ENCODE measurements at regions not wholly inside any gene's neighbourhood (a gene's known extent, or its start where the extent isn't known, plus 50 kb on each side); places are given as distances from the start of the nearest gene placed in this dataset.

DNA sequence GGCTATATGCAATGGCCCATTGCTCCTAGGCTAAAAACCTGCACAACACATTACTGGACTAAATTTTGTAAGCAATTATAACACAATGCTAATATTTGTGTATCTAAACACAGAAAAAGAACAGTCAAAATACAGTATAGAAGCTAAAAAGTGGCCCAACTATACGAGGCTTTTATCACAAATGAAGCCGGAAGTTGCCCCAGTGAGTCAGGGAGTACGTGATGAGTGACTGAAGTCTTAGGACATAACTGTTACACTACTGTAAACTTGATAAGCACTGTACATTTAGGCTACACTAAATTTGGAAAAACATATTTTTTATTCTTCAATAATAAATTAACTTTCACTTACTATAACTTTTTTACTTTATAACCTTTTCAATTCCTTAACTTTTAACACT lies 105.2 kb upstream of the PRR16 start:
- Mint-ChIP-seq H3K9me3 (no peaks in the 10 kb centered on the region), H3K27ac (ENCODE audit: unreplicated experiment) (no peak overlapping the region), H3K4me3 (no peak overlapping the region), H3K36me3 (ENCODE audit: low read depth) (no peaks in the 10 kb centered on the region), H3K27me3 (ENCODE audit: low read depth) (no peaks in the 10 kb centered on the region), H3K4me1 (peaks cover 5% of the 10 kb centered on the region)
- DNase-seq (ENCODE audit: low read depth, low spot score), result no peak
- TF ChIP-seq CTCF (conservative IDR thresholded peaks at IDR 0.05), result no peak

DNA sequence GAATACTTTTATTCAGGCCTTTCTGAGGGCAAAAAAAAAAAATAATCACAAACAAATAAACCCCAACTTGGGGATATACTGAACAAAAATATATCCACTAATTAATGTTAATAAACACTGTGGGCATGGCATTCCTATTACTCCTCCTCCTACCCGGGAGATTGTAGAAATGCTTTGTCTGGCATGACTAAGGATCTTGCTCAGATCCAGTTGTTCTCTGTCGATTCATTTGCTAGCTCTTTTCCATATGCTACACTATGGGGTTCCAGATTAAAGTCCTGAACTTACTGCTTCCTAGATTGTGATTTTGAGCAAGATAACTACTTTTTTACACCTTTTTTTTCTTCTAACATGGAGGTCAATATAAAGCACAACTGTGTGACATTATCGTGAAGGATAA lies 102.2 kb upstream of the PRR16 start:
- no peak overlapping the region for H3K27ac Mint-ChIP-seq (ENCODE audit: unreplicated experiment)

GRCh38 chr5:120362426-120362825 lies 101.7 kb upstream of the PRR16 start:
- H3K27me3 Mint-ChIP-seq (ENCODE audit: low read depth), result no peaks in the 10 kb centered on the region
- H3K4me3 Mint-ChIP-seq, result no peak overlapping the region
- DNase-seq (ENCODE audit: low read depth, low spot score), result no peak
- H3K27ac Mint-ChIP-seq (ENCODE audit: unreplicated experiment), result no peak overlapping the region
- no peaks in the 10 kb centered on the region for H3K4me1 Mint-ChIP-seq
- H3K36me3 Mint-ChIP-seq (ENCODE audit: low read depth), result no peaks in the 10 kb centered on the region
- H3K9me3 Mint-ChIP-seq, result no peaks in the 10 kb centered on the region
- no peak for TF ChIP-seq CTCF (conservative IDR thresholded peaks at IDR 0.05)

More for the DNA sequence above, 102.2 kb upstream of the PRR16 start:
- H3K4me1 Mint-ChIP-seq, result no peaks in the 10 kb centered on the region
- no peak for DNase-seq (ENCODE audit: low read depth, low spot score)
- no peaks in the 10 kb centered on the region for H3K9me3 Mint-ChIP-seq
- no peak overlapping the region for H3K4me3 Mint-ChIP-seq
- TF ChIP-seq CTCF (conservative IDR thresholded peaks at IDR 0.05), result no peak
- no peaks in the 10 kb centered on the region for H3K36me3 Mint-ChIP-seq (ENCODE audit: low read depth)
- no peaks in the 10 kb centered on the region for H3K27me3 Mint-ChIP-seq (ENCODE audit: low read depth)

GRCh38 chr5:120365656-120366446 lies 98.2 kb upstream of the PRR16 start:
- Mint-ChIP-seq H3K4me1 (no peaks in the 10 kb centered on the region), H3K27ac (ENCODE audit: unreplicated experiment) (no peak overlapping the region), H3K9me3 (no peaks in the 10 kb centered on the region), H3K4me3 (no peak overlapping the region), H3K27me3 (ENCODE audit: low read depth) (no peaks in the 10 kb centered on the region), H3K36me3 (ENCODE audit: low read depth) (no peaks in the 10 kb centered on the region)
- DNase-seq (ENCODE audit: low read depth, low spot score), result no peak
- TF ChIP-seq CTCF (conservative IDR thresholded peaks at IDR 0.05), result no peak

DNA sequence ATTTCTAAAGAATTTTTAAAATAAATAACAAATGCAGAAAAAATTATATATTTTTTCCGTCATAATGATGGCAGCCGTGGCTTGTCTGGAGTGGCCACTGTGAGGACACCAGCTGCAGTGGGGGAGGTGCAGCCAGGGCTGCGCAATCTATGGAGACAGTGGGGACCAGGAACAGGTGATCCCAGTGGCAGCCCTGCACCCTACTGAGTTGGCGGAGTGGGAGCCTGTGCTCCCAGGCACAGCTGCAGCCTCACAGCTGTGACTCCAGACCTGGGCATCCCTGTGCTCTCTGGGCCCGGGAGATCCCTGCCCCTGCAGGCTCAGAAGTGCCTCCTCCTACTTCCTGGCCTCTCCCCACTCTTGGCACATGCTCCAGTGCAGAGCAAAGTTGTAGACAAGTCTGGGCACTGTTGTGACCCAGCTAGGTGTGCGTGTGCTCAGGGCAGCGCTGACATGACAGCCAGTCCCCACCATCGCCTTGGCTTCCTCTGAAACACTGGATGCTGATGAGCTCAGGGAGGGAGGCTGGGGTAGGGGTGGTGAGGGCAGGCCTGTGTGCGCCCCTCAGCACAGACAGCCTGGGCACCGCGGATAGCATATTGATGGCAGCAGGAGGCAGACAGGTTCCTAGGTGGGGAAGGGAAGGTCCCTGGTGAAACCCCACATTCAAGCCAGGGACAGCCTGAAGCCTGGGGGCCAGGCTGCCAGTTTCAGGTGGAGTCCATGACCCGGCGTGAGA lies 96.0 kb upstream of the PRR16 start:
- no peaks in the 10 kb centered on the region for H3K36me3 Mint-ChIP-seq (ENCODE audit: low read depth)
- H3K9me3 Mint-ChIP-seq, result no peaks in the 10 kb centered on the region
- no peaks in the 10 kb centered on the region for H3K4me1 Mint-ChIP-seq
- H3K27ac Mint-ChIP-seq (ENCODE audit: unreplicated experiment), result no peak overlapping the region
- no peak for DNase-seq (ENCODE audit: low read depth, low spot score)
- TF ChIP-seq CTCF (conservative IDR thresholded peaks at IDR 0.05), result no peak
- no peak overlapping the region for H3K4me3 Mint-ChIP-seq
- no peaks in the 10 kb centered on the region for H3K27me3 Mint-ChIP-seq (ENCODE audit: low read depth)
